ENCODE measurements at regions not wholly inside any gene's neighbourhood (a gene's known extent, or its start where the extent isn't known, plus 50 kb on each side); places are given as distances from the start of the nearest gene placed in this dataset.
"Not testable (repeated sequence)": the region's sequence is repeated elsewhere in the genome, so short reads cannot be mapped to it uniquely, and the experiment has no call there.

DNA sequence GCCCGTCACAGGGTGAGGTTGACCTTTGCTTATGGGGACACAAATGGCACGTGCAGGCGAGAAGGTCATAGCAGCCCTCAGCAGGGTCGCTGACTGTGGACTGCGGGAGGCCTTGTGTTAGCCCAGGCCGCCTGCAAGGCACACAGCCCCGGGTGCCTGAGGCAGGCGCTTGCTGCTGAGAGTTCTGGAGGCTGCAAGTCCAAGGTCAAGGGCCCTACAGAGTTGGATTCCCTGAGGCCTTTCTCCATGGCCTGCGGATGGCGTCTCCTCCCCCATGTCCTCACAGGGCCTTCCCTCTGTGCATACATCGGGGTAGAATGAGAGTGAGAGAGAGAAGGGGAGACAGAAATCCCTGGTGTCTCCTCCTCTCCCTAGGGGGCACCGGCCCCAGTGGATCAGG lies 202.3 kb downstream of the BANP start:
- H3K36me3 Mint-ChIP-seq (ENCODE audit: low read depth); H3K27me3 Mint-ChIP-seq; DNase-seq; H3K27ac Mint-ChIP-seq; H3K4me1 Mint-ChIP-seq (ENCODE audit: low read depth); H3K9me3 Mint-ChIP-seq; H3K4me3 Mint-ChIP-seq: not testable (repeated sequence)

DNA sequence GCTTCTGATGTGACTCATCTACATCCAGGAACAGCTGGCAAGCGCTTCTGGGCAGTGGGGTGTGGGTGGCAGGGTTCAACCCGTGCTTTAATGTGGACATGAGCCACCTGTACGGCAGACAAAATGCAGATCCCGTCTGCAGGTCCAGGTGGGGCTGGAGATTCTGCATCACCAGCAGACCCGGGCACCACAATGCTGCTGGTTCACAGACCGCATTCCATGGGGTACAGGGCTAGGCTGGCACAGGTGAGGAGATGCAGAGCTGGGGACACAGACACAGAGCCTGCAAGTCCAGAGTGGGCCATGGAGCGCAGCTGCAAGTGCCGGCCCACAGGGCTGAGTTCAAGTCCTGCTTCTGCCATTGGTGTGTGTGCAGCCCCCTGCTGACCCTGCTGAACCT lies 203.7 kb downstream of the BANP start:
- H3K4me3 Mint-ChIP-seq; H3K9me3 Mint-ChIP-seq; H3K36me3 Mint-ChIP-seq (ENCODE audit: low read depth); H3K4me1 Mint-ChIP-seq (ENCODE audit: low read depth); DNase-seq; H3K27ac Mint-ChIP-seq: not testable (repeated sequence)
- peaks cover 11% of the 10 kb centered on the region for H3K27me3 Mint-ChIP-seq

DNA sequence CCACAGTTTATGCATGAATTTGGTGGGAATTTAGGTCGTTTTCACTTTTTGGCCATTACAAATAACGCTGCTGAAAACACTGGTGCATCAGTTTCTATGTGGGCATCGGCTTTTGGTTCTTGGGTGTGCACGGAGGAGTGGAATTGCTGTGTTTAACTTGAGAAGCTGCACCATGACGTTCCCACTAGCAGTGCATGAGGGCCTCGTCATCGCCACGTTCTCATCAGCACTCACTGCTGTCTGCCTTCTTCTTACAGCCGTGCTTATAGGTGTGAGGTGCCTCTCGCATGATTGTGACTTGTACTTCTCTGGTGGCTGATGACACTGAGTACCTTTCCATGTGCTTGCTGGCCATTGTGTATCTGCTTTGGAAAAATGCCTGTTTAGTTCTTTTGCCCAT lies 204.4 kb downstream of the BANP start:
- H3K27me3 Mint-ChIP-seq: peaks cover 11% of the 10 kb centered on the region
- not testable (repeated sequence) for H3K4me1 Mint-ChIP-seq (ENCODE audit: low read depth); H3K27ac Mint-ChIP-seq; H3K4me3 Mint-ChIP-seq; H3K36me3 Mint-ChIP-seq (ENCODE audit: low read depth); H3K9me3 Mint-ChIP-seq; DNase-seq

DNA sequence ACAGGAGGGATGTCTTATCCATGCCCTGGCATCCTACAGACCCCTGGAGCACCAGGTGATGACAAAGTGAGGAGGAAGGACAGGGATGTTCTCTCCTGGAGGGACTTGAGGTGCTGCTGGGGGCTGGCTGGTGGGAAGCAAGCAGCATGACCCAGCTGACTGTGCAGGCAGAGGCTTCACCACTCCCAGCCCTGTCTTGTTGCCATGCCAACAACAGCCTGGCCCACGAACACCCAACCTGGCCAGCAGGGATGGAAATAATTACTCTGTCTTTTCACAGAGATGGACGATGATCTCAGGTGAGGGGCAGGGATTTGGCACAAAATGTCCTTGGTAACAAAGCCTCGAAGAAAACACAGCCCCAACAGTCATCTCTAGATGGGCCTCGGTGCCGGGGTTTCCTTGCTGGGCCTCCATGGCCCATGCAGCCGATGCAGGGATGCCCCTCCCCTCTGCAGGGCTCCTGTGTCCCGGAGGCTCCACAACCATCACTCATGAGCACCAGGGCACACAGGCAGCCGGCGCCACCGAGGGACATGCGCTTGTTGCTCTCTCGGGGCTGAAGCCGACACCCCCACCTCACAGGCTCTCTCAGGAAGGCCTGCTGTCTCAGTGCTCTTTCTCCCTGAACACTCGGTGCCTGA lies 205.5 kb downstream of the BANP start:
- not testable (repeated sequence) for H3K4me3 Mint-ChIP-seq; H3K36me3 Mint-ChIP-seq (ENCODE audit: low read depth); H3K9me3 Mint-ChIP-seq; H3K27ac Mint-ChIP-seq; DNase-seq; H3K4me1 Mint-ChIP-seq (ENCODE audit: low read depth)
- peaks cover 11% of the 10 kb centered on the region for H3K27me3 Mint-ChIP-seq

DNA sequence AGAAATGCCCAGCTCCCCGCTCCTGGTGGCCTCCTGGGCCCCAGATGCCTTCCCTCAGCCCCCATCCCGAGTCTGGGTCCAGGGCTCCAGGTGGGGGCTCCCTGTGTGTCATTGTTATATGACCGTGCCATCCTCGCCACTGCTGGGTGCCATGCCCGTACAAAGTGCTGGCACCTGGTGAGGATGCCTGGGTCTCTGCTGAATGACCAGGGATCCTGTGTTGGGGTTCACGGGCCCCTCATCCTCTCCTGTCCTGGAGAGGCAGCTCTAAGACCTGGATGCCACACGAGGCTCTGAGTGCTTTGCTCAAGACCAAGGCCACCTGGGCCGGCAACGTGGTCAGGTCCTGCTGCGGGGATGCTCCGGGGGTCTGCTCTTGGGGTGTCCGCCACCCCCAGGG lies 206.5 kb downstream of the BANP start:
- H3K4me3 Mint-ChIP-seq, H3K9me3 Mint-ChIP-seq: not testable (repeated sequence)

DNA sequence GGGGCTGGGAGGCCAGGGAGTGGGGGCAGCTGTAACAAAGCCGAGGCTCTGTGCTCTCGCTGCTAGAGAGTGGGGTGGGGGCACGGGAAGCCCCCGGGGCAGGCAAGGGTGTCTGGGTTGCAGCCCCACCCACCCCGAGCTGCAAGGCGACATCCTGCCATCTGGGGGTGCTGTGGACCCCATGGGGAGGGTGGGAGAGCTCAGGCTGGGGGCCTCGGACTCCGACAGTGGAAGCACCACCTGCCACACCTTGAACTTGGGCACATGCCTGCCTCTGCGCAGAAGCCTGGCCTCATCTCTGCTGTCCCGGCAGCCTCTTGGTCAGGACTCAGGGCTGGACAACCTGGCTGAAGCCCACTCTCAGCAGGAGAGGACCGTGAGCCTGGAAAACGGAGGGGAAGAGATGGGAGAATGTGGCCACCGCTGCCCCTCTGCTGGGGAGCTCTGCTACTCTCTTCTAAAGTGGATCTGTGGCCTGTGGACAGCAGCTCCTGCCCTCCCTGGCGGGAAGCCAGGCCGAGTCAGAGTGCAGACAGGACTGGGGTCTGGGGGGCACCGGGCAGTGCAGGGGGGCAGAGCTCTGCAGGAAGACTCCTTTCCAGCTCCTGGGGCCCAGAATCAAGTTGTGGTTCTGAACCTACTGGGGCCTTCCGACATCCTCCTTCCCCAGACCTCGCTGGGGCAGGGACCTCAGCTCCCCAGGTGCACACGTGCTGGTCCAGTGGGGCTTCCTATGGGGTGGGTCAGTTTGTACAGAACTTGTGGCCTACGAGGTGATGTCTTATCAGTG lies 207.2 kb downstream of the BANP start:
- H3K27ac Mint-ChIP-seq; DNase-seq; H3K36me3 Mint-ChIP-seq (ENCODE audit: low read depth); H3K4me3 Mint-ChIP-seq; H3K4me1 Mint-ChIP-seq (ENCODE audit: low read depth); H3K9me3 Mint-ChIP-seq: not testable (repeated sequence)
- H3K27me3 Mint-ChIP-seq: peaks cover 11% of the 10 kb centered on the region

More for the DNA sequence above, 206.5 kb downstream of the BANP start:
- H3K27me3 Mint-ChIP-seq: peaks cover 11% of the 10 kb centered on the region
- DNase-seq; H3K27ac Mint-ChIP-seq; H3K36me3 Mint-ChIP-seq (ENCODE audit: low read depth); H3K4me1 Mint-ChIP-seq (ENCODE audit: low read depth): not testable (repeated sequence)

DNA sequence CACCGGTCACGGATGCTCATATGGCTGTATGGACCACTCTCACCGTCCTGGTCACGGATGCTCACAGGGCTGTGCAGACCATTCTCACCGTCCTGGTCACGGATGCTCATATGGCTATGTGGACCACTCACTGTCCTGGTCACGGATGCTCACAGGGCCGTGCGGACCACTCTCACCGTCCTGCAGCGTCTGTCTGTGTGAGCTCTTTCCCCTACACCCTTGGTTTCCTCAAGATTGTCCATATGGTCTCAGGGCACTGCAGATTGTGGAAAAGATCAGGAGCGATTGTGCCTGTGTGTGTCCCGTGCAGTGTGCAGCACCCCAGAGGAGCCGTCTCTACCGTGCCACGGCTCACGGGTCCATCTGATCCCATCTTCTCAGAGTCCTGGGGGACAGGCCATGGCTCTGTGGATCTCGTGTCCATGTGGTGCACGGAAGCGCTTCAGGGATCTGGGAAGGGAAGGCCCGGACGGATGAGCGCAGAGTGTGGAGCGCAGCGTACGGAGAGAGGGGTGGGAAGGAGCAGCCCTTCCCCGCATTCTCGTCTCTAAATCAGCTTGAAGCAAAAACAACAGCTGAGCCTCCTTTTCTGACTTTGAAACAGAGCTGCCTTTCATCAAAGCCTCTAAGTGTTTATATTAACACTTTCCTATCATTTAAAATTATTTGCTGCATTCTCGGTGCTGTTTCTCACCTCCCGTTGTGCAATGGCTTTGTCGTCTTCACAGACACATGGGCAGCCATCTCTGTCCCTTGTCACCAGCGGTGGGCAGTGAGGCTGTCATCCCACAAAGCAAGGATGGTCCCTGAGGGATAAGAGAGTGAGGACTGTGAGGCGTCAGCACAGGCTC lies 208.0 kb downstream of the BANP start:
- H3K27ac Mint-ChIP-seq; H3K4me3 Mint-ChIP-seq; DNase-seq; H3K4me1 Mint-ChIP-seq (ENCODE audit: low read depth); H3K9me3 Mint-ChIP-seq; H3K36me3 Mint-ChIP-seq (ENCODE audit: low read depth): not testable (repeated sequence)
- H3K27me3 Mint-ChIP-seq: peaks cover 11% of the 10 kb centered on the region

DNA sequence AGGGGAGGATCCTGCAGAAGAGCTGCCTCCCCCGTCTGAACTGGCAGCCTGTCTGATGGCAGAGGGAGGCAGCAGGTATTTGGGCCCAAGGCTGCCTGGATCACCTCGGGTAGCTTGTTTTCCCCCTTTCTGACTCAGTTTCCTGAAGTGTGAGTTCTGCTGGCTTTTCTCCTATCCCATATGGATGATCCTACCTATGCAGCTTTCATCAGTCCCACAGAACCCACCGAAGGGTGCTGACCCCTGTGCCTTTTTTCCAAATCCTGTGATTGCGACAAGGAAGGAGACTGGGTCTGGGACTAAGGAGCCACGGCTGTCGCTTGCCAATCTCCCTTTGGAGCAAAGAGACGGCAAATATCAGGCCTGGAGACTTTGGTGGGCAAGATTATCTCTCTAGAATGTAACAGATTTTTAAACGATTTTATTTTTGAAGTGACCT lies 208.7 kb downstream of the BANP start:
- H3K4me3 Mint-ChIP-seq; H3K36me3 Mint-ChIP-seq (ENCODE audit: low read depth); H3K9me3 Mint-ChIP-seq; H3K4me1 Mint-ChIP-seq (ENCODE audit: low read depth); DNase-seq; H3K27ac Mint-ChIP-seq: not testable (repeated sequence)
- peaks cover 11% of the 10 kb centered on the region for H3K27me3 Mint-ChIP-seq

DNA sequence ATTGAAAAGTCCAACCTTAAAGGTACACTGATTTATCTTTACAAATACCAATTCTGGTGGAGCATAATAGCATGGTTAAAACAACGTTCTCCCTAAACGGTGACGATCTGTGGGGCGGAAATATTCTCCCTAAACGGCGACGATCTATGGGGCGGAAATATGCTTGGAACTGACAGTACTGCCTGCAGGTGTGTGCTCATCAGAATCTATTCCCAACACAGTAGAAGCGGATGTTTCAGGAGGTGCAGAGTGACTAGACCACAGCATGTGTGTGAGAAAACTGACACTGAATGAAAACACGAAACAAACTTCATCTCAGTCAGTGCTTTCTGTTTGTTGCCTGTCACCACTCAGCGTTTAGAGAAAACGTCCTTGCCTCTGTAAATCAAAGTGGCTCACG lies 210.0 kb downstream of the BANP start:
- H3K36me3 Mint-ChIP-seq (ENCODE audit: low read depth); H3K4me1 Mint-ChIP-seq (ENCODE audit: low read depth); H3K4me3 Mint-ChIP-seq; H3K9me3 Mint-ChIP-seq; DNase-seq; H3K27ac Mint-ChIP-seq; H3K27me3 Mint-ChIP-seq: not testable (repeated sequence)

DNA sequence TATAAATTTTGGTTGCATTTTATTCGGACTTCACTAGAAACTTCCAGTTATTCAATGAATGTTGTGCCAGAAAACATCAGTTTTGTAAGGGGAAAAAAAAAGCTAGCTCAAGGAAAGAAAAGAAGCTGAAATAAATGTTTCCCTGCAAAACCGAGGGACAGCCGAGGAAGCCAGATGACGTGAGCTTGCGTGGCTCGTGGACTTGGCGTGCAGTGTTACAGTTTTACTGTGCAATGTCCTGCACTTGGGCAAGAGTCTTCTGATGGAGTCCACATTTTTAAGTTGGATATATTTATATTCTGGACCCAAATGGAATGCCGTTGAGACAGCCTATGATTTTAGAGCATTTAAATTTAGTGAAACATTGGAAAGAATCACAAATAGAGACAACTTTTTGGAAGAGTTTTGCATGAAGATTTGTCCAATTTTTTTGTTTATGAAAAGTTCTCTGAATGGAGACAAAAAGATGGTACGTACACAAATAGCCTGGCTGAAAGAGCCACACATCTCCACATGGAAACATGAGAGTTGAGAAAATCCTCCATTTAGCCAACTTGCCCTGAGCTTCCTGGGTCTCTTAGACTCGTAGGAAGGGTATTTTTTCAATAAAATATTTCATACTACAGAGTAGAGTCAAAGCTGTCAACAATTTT lies 210.5 kb downstream of the BANP start:
- not testable (repeated sequence) for DNase-seq; H3K4me3 Mint-ChIP-seq; H3K27me3 Mint-ChIP-seq; H3K4me1 Mint-ChIP-seq (ENCODE audit: low read depth); H3K9me3 Mint-ChIP-seq; H3K36me3 Mint-ChIP-seq (ENCODE audit: low read depth); H3K27ac Mint-ChIP-seq

DNA sequence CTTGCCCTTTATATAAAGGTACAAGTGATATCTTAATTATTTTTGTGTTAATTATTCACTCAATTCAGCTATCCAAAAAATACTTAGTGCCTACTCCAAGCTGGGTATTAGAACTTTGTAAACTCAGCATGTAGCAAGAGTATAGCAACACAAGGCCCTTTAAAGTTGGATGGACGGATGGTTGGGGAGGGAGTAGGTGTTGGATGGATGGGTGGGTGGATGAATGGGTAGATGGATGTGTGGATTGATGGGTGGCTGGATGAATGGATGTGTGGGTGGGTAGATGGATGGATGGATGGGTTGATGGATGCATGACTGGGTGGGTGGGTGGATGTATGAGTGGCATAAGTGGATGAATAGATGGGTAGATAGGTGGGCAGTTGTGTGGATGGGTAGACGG lies 211.5 kb downstream of the BANP start:
- H3K9me3 Mint-ChIP-seq; DNase-seq; H3K4me3 Mint-ChIP-seq; H3K4me1 Mint-ChIP-seq (ENCODE audit: low read depth); H3K36me3 Mint-ChIP-seq (ENCODE audit: low read depth); H3K27me3 Mint-ChIP-seq; H3K27ac Mint-ChIP-seq: not testable (repeated sequence)

DNA sequence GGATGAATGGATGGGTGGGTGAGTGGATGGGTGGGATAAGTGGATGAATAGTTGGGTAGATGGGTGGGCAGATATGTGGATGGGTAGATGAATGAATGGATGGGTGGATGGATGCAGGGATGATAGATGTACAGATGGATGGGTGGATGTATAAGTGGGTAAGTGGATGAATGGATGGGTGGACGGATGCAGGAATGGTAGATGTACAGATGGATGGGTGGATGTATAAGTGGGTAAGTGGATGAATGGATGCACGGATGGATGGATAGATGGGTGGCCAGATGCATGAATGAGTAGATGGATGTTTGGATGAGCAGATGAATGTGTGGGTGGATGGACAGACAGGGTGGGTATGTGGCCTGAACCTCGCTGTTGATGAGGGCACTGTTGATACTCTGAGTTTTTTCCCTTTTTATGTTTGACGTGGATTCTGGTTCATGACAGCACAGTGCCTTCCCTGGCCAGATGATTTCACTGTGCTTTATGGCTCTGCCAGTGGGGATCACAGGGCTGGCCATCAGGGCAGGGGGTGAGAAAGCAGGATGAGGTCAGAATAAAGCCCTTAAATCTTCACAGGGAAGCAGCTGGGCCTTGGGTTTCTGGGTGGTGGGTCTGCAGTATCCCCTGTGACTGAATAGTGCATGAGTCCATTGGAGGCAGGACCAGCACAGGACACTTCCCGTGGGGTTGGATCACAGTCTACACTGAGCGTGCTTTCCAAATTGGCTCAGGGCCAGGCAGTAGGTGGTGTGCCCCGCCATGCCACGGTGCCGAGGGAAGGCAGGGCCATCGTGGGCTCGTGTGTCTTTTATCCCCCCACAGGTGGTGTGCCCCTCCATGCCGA lies 213.2 kb downstream of the BANP start:
- not testable (repeated sequence) for H3K27ac Mint-ChIP-seq; DNase-seq; H3K36me3 Mint-ChIP-seq (ENCODE audit: low read depth); H3K4me3 Mint-ChIP-seq; H3K9me3 Mint-ChIP-seq; H3K4me1 Mint-ChIP-seq (ENCODE audit: low read depth)
- peaks cover 15% of the 10 kb centered on the region for H3K27me3 Mint-ChIP-seq

DNA sequence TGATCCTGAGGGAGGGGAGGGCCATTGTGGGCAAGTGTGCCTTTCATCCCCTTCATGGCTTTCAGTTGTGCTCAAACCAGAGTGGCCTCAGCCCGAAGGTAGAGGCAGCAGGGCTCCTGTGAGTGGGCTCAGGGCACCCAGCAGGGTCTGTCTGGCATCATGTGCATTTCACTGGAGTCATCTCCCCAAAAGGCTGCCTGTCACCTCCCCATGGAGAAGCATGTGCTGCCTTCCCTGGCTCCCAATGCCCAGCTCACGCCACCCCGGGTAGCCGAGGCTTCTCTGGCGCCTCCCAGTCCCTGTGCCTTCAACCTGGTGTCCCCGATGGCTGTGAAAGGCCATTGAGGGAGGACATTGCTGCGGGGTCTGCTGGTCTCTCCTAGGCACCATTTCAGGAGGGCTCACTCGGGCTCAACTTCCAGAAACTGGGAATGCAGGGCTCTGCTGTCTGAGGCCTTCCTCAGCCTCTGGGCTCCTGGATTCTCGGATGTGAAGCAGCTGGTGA lies 213.9 kb downstream of the BANP start:
- not testable (repeated sequence) for H3K27ac Mint-ChIP-seq; H3K4me1 Mint-ChIP-seq (ENCODE audit: low read depth); DNase-seq; H3K4me3 Mint-ChIP-seq; H3K9me3 Mint-ChIP-seq; H3K36me3 Mint-ChIP-seq (ENCODE audit: low read depth)
- peaks cover 19% of the 10 kb centered on the region for H3K27me3 Mint-ChIP-seq

DNA sequence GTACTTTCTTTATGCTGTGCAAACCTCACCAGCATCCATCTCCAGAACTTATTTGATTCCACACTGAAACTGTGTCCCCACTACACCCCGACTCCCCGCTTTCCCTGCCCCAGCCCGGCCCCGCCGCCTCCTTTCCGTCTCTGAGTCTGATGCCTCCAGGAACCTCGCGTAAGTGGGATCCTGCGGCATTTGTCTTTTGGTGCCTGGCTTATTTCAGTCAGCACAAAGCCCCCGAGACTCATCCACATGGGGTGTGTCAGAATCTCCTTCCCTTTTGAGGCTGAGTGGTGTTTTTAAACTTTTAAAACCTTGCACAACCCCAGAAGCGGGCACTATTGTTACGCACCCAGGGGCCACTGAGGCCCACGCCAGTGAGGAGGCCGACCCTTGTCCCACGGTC lies 214.4 kb downstream of the BANP start:
- H3K4me1 Mint-ChIP-seq (ENCODE audit: low read depth); H3K27ac Mint-ChIP-seq; DNase-seq; H3K36me3 Mint-ChIP-seq (ENCODE audit: low read depth); H3K4me3 Mint-ChIP-seq; H3K9me3 Mint-ChIP-seq: not testable (repeated sequence)
- H3K27me3 Mint-ChIP-seq: peaks cover 24% of the 10 kb centered on the region

All from activated T-cell treated with anti-CD3 and anti-CD28 coated beads, Interleukin-2, amount 50 U/mL, for 24 hours (primary cell).